ENCODE measurements at regions not wholly inside any gene's neighbourhood (a gene's known extent, or its start where the extent isn't known, plus 50 kb on each side); places are given as distances from the start of the nearest gene placed in this dataset.

GRCh38 chr2:240290432-240291336, 144.8 kb upstream of the GPC1 start:
- TF ChIP-seq CTCF (conservative IDR thresholded peaks at IDR 0.05) = no peak
- H3K4me1 Mint-ChIP-seq (ENCODE audit: unreplicated experiment) = peaks cover 5% of the 10 kb centered on the region
- DNase-seq (ENCODE audit: extremely low spot score, unreplicated experiment) = no peak
- no peak overlapping the region for H3K27ac Mint-ChIP-seq
- H3K9me3 Mint-ChIP-seq = no peaks in the 10 kb centered on the region
- no peaks in the 10 kb centered on the region for H3K36me3 Mint-ChIP-seq
- H3K27me3 Mint-ChIP-seq = peaks cover 4% of the 10 kb centered on the region
- no peak overlapping the region for H3K4me3 Mint-ChIP-seq

GRCh38 chr2:240291337-240292034, 144.0 kb upstream of the GPC1 start:
- Mint-ChIP-seq H3K27ac (no peak overlapping the region), H3K4me1 (ENCODE audit: unreplicated experiment) (peaks cover 5% of the 10 kb centered on the region), H3K4me3 (no peak overlapping the region), H3K9me3 (no peaks in the 10 kb centered on the region), H3K36me3 (no peaks in the 10 kb centered on the region), H3K27me3 (peaks cover 4% of the 10 kb centered on the region)
- no peak for DNase-seq (ENCODE audit: extremely low spot score, unreplicated experiment)
- TF ChIP-seq CTCF (conservative IDR thresholded peaks at IDR 0.05) = no peak

- no peaks in the 10 kb centered on the region for H3K36me3 Mint-ChIP-seq
- no peak for TF ChIP-seq CTCF (conservative IDR thresholded peaks at IDR 0.05)
- H3K9me3 Mint-ChIP-seq = no peaks in the 10 kb centered on the region
- H3K4me1 Mint-ChIP-seq (ENCODE audit: unreplicated experiment) = peaks cover 5% of the 10 kb centered on the region
- H3K27me3 Mint-ChIP-seq = peaks cover 4% of the 10 kb centered on the region
- H3K4me3 Mint-ChIP-seq = no peak overlapping the region
- H3K27ac Mint-ChIP-seq = no peak overlapping the region
- DNase-seq (ENCODE audit: extremely low spot score, unreplicated experiment) = no peak
These were observed 143.4 kb upstream of the GPC1 start for GRCh38 chr2:240292035-240292574.

- no peak for TF ChIP-seq CTCF (conservative IDR thresholded peaks at IDR 0.05)
- H3K4me3 Mint-ChIP-seq = no peak overlapping the region
- no peak overlapping the region for H3K27ac Mint-ChIP-seq
- peaks cover 5% of the 10 kb centered on the region for H3K4me1 Mint-ChIP-seq (ENCODE audit: unreplicated experiment)
- DNase-seq (ENCODE audit: extremely low spot score, unreplicated experiment) = no peak
- no peaks in the 10 kb centered on the region for H3K36me3 Mint-ChIP-seq
- H3K9me3 Mint-ChIP-seq = no peaks in the 10 kb centered on the region
- peaks cover 4% of the 10 kb centered on the region for H3K27me3 Mint-ChIP-seq
These were observed 142.6 kb upstream of the GPC1 start for GRCh38 chr2:240292619-240293525.

Measured in type B pancreatic cell (in vitro differentiated cells).